ENCODE measurements at regions not wholly inside any gene's neighbourhood (a gene's known extent, or its start where the extent isn't known, plus 50 kb on each side); places are given as distances from the start of the nearest gene placed in this dataset.

DNA sequence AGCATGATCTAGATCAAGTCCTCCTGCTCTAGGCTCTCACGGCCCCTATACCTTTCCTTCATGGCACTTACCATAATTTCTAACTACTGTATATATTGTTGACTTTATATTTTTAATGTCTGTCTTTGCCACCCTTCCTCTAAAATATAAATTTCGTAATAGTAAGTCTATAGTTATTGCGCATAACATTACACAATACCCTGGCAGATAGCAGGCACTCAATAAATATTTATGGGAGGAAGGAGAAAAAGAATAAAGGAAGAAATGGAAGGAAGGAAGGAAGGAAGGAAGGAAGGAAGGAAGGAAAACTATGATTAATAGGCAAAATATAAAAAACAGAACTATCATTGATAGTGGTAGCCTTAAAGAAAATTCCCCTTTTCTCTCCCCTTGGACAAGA lies 190.3 kb upstream of the LMCD1 start:
- TF ChIP-seq POLR2A (IDR thresholded peaks at IDR 0.05) = no peak
- TF ChIP-seq, protein P1, sequence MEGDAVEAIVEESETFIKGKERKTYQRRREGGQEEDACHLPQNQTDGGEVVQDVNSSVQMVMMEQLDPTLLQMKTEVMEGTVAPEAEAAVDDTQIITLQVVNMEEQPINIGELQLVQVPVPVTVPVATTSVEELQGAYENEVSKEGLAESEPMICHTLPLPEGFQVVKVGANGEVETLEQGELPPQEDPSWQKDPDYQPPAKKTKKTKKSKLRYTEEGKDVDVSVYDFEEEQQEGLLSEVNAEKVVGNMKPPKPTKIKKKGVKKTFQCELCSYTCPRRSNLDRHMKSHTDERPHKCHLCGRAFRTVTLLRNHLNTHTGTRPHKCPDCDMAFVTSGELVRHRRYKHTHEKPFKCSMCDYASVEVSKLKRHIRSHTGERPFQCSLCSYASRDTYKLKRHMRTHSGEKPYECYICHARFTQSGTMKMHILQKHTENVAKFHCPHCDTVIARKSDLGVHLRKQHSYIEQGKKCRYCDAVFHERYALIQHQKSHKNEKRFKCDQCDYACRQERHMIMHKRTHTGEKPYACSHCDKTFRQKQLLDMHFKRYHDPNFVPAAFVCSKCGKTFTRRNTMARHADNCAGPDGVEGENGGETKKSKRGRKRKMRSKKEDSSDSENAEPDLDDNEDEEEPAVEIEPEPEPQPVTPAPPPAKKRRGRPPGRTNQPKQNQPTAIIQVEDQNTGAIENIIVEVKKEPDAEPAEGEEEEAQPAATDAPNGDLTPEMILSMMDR (IDR thresholded peaks at IDR 0.05) = no peak
